ENCODE measurements at regions not wholly inside any gene's neighbourhood (a gene's known extent, or its start where the extent isn't known, plus 50 kb on each side); places are given as distances from the start of the nearest gene placed in this dataset.

DNA sequence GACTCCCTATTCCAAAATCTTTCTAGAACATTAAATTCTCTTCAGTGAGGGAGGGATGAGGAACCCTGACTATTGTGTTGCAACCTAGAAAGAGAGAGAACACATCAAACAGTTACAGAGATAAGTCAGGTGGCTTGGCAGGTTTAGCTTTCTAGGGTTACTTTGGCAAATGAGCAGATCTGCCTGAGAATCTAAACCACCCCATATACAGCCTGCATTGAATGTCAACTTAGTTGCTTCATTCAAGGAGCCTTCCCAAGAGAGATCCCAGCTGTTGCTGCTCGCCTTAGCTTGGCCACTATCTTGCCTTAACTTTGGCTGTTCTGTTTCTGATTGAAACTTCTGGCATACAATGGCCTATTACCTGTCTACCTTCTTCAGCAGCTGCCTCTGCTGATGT is 74.7 kb upstream of the TCF21 start:
- TF ChIP-seq, protein P1, sequence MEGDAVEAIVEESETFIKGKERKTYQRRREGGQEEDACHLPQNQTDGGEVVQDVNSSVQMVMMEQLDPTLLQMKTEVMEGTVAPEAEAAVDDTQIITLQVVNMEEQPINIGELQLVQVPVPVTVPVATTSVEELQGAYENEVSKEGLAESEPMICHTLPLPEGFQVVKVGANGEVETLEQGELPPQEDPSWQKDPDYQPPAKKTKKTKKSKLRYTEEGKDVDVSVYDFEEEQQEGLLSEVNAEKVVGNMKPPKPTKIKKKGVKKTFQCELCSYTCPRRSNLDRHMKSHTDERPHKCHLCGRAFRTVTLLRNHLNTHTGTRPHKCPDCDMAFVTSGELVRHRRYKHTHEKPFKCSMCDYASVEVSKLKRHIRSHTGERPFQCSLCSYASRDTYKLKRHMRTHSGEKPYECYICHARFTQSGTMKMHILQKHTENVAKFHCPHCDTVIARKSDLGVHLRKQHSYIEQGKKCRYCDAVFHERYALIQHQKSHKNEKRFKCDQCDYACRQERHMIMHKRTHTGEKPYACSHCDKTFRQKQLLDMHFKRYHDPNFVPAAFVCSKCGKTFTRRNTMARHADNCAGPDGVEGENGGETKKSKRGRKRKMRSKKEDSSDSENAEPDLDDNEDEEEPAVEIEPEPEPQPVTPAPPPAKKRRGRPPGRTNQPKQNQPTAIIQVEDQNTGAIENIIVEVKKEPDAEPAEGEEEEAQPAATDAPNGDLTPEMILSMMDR (IDR thresholded peaks at IDR 0.05) = no peak

DNA sequence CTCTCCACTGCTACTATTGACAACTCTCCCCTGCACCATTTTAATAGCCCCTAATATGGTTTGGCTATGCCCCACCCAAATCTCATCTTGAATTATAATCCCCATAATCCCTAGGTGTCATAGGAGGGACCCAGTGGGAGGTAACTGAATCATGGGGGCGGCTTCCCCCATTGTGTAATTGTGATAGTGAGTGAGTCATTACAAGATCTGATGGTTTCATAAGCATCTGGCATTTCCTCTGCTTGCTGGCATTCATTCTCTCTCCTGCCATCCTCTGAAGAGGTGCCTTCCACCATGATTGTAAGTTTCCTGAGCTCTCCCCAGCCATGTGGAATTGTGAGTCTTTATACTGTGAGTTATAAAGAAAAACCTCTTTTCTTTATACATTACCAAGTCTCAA is 74.1 kb upstream of the TCF21 start:
- TF ChIP-seq, protein P1 (IDR thresholded peaks at IDR 0.05) = no peak

DNA sequence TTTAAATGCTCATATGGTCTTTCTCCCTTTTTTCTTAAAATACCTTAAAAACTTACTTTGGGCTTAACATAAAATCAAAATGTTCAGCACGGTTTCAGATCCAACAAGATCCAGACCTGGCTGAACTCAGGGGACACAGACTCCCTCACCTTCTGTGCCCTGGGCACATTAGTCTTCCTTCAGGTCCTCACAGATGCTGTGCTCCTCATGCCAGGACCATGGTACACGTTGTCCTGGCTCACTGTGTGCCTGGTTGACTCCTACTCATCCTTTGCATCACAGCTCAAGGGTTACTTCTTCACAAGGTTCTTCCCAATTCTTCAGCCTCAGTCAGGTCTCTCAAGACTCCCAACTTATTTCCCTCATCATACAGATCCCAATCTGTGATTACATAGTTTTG is 73.6 kb upstream of the TCF21 start:
- TF ChIP-seq, protein P1 (IDR thresholded peaks at IDR 0.05) = no peak

DNA sequence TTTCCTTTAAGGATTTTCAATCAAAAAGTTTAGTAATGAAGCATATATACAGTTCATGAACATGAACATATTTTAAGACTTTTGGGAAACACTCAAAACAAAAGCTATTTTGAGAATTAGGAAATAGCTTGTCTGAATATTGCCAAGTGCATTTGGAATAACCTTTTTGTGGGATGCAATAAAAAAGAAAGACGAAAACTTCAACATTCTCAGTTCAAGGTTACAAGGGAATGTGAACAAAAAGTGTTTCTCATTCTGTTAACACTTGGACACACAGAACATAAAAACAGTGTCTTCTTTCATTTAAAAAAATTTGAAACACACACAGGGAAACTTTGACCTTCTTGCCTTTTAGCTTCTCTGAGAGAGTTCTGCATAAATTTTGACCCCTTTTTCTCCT is 72.7 kb upstream of the TCF21 start:
- TF ChIP-seq, protein P1 (IDR thresholded peaks at IDR 0.05) = no peak

DNA sequence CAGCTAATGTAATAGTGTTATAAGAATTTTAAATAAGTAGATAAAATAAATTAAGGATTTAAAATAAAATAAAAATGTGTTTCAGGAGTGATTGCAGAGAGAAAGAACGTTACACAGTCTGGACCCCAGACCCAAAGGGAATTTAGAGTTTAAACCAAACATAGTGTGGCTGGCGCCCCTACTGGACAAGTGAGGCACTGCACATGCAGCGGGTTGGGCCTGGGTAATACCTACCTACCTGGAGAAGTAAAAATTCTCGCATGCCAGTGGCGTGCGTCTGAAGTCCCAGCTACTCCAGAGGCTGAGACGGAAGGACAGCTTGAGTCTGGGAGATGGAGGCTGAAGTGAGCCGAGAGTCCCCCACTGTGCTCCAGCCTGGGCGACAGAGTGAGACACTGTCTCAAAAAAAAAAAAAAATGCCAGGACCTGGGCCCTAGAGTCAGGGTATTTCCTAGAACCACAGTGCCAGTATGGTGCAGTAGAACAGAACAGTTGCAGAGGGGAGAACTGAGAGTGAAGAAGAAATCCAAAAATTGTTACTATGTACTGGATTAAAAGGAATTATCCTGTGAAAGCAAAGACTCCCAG is 71.4 kb upstream of the TCF21 start:
- TF ChIP-seq, protein P1 (IDR thresholded peaks at IDR 0.05) = peak; percentile 95

DNA sequence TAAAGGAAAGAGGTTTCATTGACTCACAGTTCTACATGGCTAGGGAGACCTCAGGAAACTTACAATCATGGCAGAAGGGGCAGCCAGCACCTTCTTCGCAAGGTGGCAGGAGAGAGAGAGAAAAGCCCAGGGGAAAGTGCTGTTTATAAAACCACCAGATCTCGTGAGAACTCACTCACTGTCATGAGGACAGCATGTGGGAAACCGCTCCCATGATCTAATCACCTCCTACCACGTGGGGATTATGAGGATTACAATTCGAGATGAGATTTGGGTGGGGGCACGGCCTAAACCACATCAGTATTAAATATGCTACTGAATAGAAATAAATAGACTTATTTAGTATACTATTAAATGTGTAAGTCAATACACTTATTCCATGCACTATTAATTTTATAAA is 70.6 kb upstream of the TCF21 start:
- TF ChIP-seq, protein P1 (IDR thresholded peaks at IDR 0.05) = no peak

DNA sequence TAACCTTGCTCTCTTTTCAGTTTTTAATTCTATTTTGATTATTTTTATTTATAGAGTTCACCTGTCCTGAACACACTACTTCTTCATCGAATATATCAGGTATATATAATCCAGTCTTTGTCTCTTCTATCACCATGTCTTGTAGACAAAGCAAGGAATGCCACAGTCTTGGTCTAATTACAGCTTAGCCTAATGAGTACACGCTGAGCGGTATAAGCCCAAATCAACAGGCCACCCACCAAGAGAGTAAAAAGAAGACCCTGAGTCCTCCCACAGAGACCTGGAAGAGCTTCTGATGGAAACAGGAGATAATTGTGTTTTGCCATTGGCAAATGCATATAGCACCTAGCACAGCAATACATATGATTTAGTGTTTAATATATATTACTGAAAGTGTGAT is 68.7 kb upstream of the TCF21 start:
- TF ChIP-seq, protein P1 (IDR thresholded peaks at IDR 0.05) = no peak

DNA sequence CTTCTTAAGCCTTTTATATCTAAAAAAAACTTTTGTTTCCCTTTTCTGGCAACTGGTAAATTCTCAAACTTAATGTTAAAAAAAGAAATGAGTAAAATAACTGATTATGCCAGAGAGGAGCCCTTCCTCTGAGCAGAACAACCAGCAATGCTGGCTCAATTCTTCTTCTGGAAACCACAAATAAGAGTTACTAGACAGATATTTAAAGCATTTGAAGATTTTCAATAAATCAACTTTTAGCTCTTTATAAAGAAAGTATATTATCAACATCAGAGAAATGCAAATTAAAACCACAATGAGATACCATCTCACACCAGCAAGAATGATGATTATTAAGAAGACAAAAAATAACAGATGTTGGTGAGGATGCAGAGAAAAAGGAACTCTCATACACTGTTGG is 61.1 kb upstream of the TCF21 start:
- TF ChIP-seq, protein P1 (IDR thresholded peaks at IDR 0.05) = no peak
